ENCODE measurements at regions not wholly inside any gene's neighbourhood (a gene's known extent, or its start where the extent isn't known, plus 50 kb on each side); places are given as distances from the start of the nearest gene placed in this dataset.

DNA sequence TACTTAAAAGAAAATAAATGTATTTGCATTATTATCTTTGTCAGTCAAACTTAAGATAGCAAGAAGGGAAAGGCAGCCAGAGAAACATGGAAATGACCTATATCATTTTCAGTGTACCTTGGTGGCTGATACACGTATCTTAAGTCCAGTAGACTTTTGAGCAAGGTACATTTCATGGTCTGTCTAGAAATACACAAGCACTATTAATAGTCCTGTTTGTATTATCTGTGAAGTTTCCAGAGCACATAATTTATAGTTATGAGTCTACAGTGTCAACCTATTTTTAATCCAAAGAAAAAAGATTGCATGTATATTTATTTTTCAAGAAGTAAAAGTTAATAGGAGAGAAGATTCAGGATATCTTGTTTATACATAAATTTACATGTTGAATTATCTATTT lies 95.7 kb downstream of the IZUMO3 start:
- ATAC-seq: no peak
- H3K4me3 ChIP-seq: no peak overlapping the region
- DNase-seq: no peak
- H3K27me3 ChIP-seq (ENCODE audit: insufficient read depth in 3 of 3, low read length in 2 of 3): no peaks in the 10 kb centered on the region
- no peaks in the 10 kb centered on the region for H3K4me1 ChIP-seq
- intact Hi-C loops (cut with DNase I): no loop called here
- no peaks in the 10 kb centered on the region for H3K36me3 ChIP-seq (ENCODE audit: insufficient read depth in 1 of 2, low read depth in 1 of 2)
- WGBS, 3 donors: 55 to 70% (median 60%) methylated on average over 1 of the region's 1 CpG
- TF ChIP-seq, protein P1, sequence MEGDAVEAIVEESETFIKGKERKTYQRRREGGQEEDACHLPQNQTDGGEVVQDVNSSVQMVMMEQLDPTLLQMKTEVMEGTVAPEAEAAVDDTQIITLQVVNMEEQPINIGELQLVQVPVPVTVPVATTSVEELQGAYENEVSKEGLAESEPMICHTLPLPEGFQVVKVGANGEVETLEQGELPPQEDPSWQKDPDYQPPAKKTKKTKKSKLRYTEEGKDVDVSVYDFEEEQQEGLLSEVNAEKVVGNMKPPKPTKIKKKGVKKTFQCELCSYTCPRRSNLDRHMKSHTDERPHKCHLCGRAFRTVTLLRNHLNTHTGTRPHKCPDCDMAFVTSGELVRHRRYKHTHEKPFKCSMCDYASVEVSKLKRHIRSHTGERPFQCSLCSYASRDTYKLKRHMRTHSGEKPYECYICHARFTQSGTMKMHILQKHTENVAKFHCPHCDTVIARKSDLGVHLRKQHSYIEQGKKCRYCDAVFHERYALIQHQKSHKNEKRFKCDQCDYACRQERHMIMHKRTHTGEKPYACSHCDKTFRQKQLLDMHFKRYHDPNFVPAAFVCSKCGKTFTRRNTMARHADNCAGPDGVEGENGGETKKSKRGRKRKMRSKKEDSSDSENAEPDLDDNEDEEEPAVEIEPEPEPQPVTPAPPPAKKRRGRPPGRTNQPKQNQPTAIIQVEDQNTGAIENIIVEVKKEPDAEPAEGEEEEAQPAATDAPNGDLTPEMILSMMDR (IDR thresholded peaks at IDR 0.05): no peak
- no peaks in the 10 kb centered on the region for H3K9me3 ChIP-seq
- no peak overlapping the region for H3K27ac ChIP-seq

DNA sequence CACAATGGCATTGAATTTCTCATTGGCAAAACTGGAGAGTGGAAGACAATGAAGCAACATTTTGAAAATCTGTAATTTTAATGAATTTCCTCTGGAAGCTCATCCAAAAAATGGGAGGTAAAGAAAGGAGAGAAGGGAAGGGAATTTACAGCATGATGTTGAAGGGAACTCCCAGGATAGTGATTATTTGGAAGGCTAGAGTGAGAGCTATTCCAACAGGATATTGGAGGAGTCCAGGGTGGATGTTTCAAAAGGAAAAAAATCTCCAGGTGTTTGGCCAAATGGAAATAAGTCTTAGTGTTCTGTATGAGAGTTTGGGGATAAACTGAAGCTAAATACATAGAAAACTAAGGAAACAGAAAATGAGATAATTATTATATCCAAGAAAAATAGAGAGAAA lies 106.2 kb downstream of the IZUMO3 start:
- H3K36me3 ChIP-seq (ENCODE audit: insufficient read depth in 1 of 2, low read depth in 1 of 2): no peaks in the 10 kb centered on the region
- peaks cover 4% of the 10 kb centered on the region for H3K9me3 ChIP-seq
- intact Hi-C loops (cut with DNase I): no loop called here
- DNase-seq (no peak), ATAC-seq (no peak)
- no peak overlapping the region for H3K4me3 ChIP-seq
- TF ChIP-seq, protein P1 (IDR thresholded peaks at IDR 0.05): no peak
- no peak overlapping the region for H3K27ac ChIP-seq
- no peaks in the 10 kb centered on the region for H3K4me1 ChIP-seq
- no peaks in the 10 kb centered on the region for H3K27me3 ChIP-seq (ENCODE audit: insufficient read depth in 3 of 3, low read length in 2 of 3)

DNA sequence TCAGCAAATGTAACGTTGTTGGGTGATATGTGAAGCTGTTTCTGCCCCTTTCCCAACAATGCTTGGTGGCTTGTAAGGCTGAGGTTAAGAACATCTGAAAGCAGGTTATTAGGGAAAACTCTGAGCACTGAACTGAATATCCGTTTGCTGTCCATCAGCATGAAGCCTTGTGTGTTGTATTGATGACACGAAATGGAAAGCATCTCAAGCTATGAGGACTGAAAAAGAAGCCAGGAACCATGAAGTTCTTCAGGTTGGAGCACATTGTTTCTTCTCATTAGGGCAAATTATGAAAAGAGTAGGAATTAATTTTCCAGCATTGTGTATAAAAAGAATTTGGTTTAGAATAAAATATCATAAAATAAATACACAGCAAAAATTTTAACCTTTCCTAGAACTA lies 106.8 kb downstream of the IZUMO3 start:
- no peaks in the 10 kb centered on the region for H3K27me3 ChIP-seq (ENCODE audit: insufficient read depth in 3 of 3, low read length in 2 of 3)
- H3K9me3 ChIP-seq: peaks cover 4% of the 10 kb centered on the region
- no peak overlapping the region for H3K4me3 ChIP-seq
- DNase-seq (no peak), ATAC-seq (no peak)
- WGBS, 3 donors: 74 to 86% (median 76%) methylated on average over 3 of the region's 3 CpGs
- intact Hi-C loops (cut with DNase I): no loop called here
- H3K27ac ChIP-seq: no peak overlapping the region
- H3K36me3 ChIP-seq (ENCODE audit: insufficient read depth in 1 of 2, low read depth in 1 of 2): no peaks in the 10 kb centered on the region
- TF ChIP-seq, protein P1 (IDR thresholded peaks at IDR 0.05): no peak
- H3K4me1 ChIP-seq: no peaks in the 10 kb centered on the region

DNA sequence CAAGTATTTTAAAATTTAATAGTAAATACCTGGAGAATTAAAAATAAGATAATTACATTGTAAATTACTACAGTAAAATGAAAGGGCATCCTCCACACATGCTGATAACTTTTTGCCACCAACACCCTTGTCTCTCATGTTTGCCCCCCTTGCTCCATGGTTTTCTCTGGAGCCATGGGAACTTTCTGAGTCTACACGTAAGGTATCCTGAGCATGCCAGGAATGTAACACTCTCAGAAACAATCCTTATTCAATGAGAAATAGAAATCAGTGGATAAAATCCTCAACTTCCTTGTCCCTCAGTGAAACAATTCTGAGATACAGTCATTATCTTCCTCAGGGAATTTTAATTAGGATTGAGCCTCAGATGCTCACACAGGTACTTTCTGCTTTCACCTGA lies 108.9 kb downstream of the IZUMO3 start:
- H3K4me1 ChIP-seq: no peaks in the 10 kb centered on the region
- TF ChIP-seq, protein P1 (IDR thresholded peaks at IDR 0.05): no peak
- no peaks in the 10 kb centered on the region for H3K9me3 ChIP-seq
- WGBS, 3 donors: 26 to 38% (median 27%) methylated on average over 1 of the region's 1 CpG
- ATAC-seq: no peak
- H3K27ac ChIP-seq: no peak overlapping the region
- no peak for DNase-seq
- intact Hi-C loops (cut with DNase I): no loop called here
- no peaks in the 10 kb centered on the region for H3K36me3 ChIP-seq (ENCODE audit: insufficient read depth in 1 of 2, low read depth in 1 of 2)
- no peak overlapping the region for H3K4me3 ChIP-seq
- no peaks in the 10 kb centered on the region for H3K27me3 ChIP-seq (ENCODE audit: insufficient read depth in 3 of 3, low read length in 2 of 3)

DNA sequence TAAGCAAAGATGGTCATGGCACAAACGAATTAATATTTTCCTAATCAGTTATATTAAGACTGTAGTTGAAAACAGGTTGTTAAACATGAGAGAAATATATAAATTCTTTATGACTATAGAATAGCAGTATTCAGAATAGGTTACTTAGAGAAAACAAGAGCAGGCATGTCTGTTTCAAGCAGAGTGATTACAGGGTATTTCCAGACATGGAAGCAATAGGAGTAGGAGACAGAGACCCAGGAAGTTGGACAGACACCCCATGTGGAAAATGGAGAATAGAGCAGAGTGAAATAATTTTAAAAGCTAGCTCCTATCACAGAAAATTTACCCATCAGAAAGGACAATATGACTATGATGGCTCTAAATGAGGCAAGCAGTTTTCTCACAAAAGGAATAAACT lies 111.5 kb downstream of the IZUMO3 start:
- no peaks in the 10 kb centered on the region for H3K36me3 ChIP-seq (ENCODE audit: insufficient read depth in 1 of 2, low read depth in 1 of 2)
- TF ChIP-seq, protein P1 (IDR thresholded peaks at IDR 0.05): no peak
- no peak overlapping the region for H3K27ac ChIP-seq
- no peak overlapping the region for H3K4me3 ChIP-seq
- intact Hi-C loops (cut with DNase I): no loop called here
- H3K27me3 ChIP-seq (ENCODE audit: insufficient read depth in 3 of 3, low read length in 2 of 3): no peaks in the 10 kb centered on the region
- ATAC-seq (no peak), DNase-seq (no peak)
- no peaks in the 10 kb centered on the region for H3K9me3 ChIP-seq
- H3K4me1 ChIP-seq: no peaks in the 10 kb centered on the region
- WGBS, 3 donors: 27 to 88% (median 57%) methylated on average over 1 of the region's 1 CpG

Data from psoas muscle (tissue), 7 donors.